K562 (cell line): ENCODE measurements at regions not wholly inside any gene's neighbourhood (a gene's known extent, or its start where the extent isn't known, plus 50 kb on each side); places are given as distances from the start of the nearest gene placed in this dataset.

Experiments
- ATAC-seq: fragments of 200-7000 bp; cut with Tn5 transposase; 3 replicates; pipeline ENCODE4 v1.9.1; 2020; ENCODE audit warnings: moderate library complexity
- BruUV-seq: library from RNA; stranded (reverse); fragments of 400-500 nt; replicated peaks from 2 replicates; lab custom pipeline; 2021; lab: Mats Ljungman, UMichigan
- CTCF ChIA-PET: fragments of 300-600 bp; formaldehyde crosslinking; extraction: SDS; loops from one replicate; lab custom pipeline; 2021; ENCODE audit warnings: low intra/inter-chr PET ratio; lab: Yijun Ruan, JAX
- POLR2A ChIA-PET: fragments of 300-600, 350-650 bp; sonication (Branson Sonifier 250); formaldehyde crosslinking; extraction: SDS; loops from one replicate; lab custom pipeline; 2021; ENCODE audit warnings: antibody characterized with exemption, inconsistent platforms; lab: Yijun Ruan, JAX
- DNase-seq, 4 experiments: peaks; one replicate each; pipeline versions ENCODE4 v3.0.0 to v3.0.0-alpha.2; 2011 to 2018; ENCODE audit warnings: low spot score in 3 of 4, mixed read lengths in 3 of 4; ENCODE audit errors: extremely low read depth in 1 of 4
- FAIRE-seq: peaks from 2 replicates; lab custom pipeline; 2011; peaks lifted over from hg19 to GRCh38; lab: Jason Lieb, UNC
- H2AFZ ChIP-seq: 2 replicates; pipeline ENCODE4 v1.6.0; 2011; ENCODE audit warnings: low read depth, low read length, control low read depth, inconsistent platforms
- H3K27ac ChIP-seq: fragments of 200-600 bp; 3 replicates; pipeline ENCODE4 v1.8.0; 2011; ENCODE audit warnings: low read depth, mild to moderate bottlenecking, control low read depth, inconsistent platforms, low read length, moderate library complexity, mixed read lengths; ENCODE audit errors: extremely low read depth
- H3K27me3 ChIP-seq, 2 experiments: fragments of 300-600 bp in 1 of 2; 2 replicates in 1 of 2; 3 replicates in 1 of 2; pipeline versions ENCODE4 v1.6.0 to v1.8.0; 2011; ENCODE audit warnings: inconsistent platforms in 2 of 2, low read length in 2 of 2, mild to moderate bottlenecking in 1 of 2, mixed read lengths in 1 of 2, moderate library complexity in 1 of 2; ENCODE audit not compliant: control insufficient read depth in 2 of 2, insufficient read depth in 2 of 2
- H3K36me3 ChIP-seq: fragments of 300-600 bp; 3 replicates; pipeline ENCODE4 v1.8.0; 2011; ENCODE audit warnings: mild to moderate bottlenecking, low read length, inconsistent platforms; ENCODE audit not compliant: control insufficient read depth, insufficient read depth
- H3K4me1 ChIP-seq, 2 experiments: fragments of 200-600 bp in 1 of 2; replicated peaks in 1 of 2; 2 replicates in 1 of 2; 3 replicates in 1 of 2; pipeline versions ENCODE4 v1.5.1 to v1.8.0; 2011; ENCODE audit warnings: inconsistent platforms in 2 of 2, low read length in 2 of 2, mild to moderate bottlenecking in 1 of 2, mixed read lengths in 1 of 2, moderate library complexity in 1 of 2; ENCODE audit not compliant: control insufficient read depth in 2 of 2, insufficient read depth in 2 of 2
- H3K4me2 ChIP-seq: 2 replicates; pipeline ENCODE4 v1.6.1; 2011; ENCODE audit warnings: low read length, control low read depth, inconsistent platforms, mixed read lengths; ENCODE audit not compliant: insufficient read depth
- H3K4me3 ChIP-seq: fragments of 200-600 bp; sonication (generic), shearing (Covaris generic); 2 replicates; pipeline ENCODE4 v1.5.1; 2016; ENCODE audit warnings: control low read depth, inconsistent platforms
- H3K79me2 ChIP-seq: fragments of 200-600 bp; 3 replicates; pipeline ENCODE4 v1.8.0; 2011; ENCODE audit warnings: low read length, inconsistent platforms; ENCODE audit not compliant: control insufficient read depth, insufficient read depth
- H3K9ac ChIP-seq, 2 experiments: 2 replicates each; pipeline versions ENCODE4 v1.6.0 to v1.6.1; 2011; ENCODE audit warnings: low read depth in 2 of 2, low read length in 2 of 2, control low read depth in 1 of 2, inconsistent platforms in 1 of 2, mild to moderate bottlenecking in 1 of 2, mixed read lengths in 1 of 2; ENCODE audit not compliant: insufficient read depth in 1 of 2
- H3K9me1 ChIP-seq: one replicate; pipeline ENCODE4 v1.6.0; 2011; ENCODE audit warnings: inconsistent platforms, mild to moderate bottlenecking, low read length, moderate library complexity; ENCODE audit not compliant: control insufficient read depth, insufficient read depth
- H3K9me3 ChIP-seq: replicated peaks from 2 replicates; pipeline ENCODE4 v1.5.1; 2011; ENCODE audit warnings: low read depth, low read length, inconsistent platforms; ENCODE audit not compliant: control insufficient read depth, insufficient read depth
- H4K20me1 ChIP-seq: replicated peaks from 2 replicates; pipeline ENCODE4 v1.6.1; 2011; ENCODE audit warnings: low read length, inconsistent platforms, mixed read lengths; ENCODE audit not compliant: control insufficient read depth, insufficient read depth
- ARHGAP35 ChIP-seq: fragments of 450-650 bp; IDR thresholded peaks from 2 replicates; pipeline ENCODE4 v1.6.1; 2018; ENCODE audit not compliant: partially characterized antibody
- BRD4 ChIP-seq: fragments of 200-600 bp; sonication (generic); IDR thresholded peaks from 2 replicates; pipeline ENCODE4 v1.6.1; 2017; ENCODE audit warnings: inconsistent platforms
- CEBPB ChIP-seq: fragments of 450-650 bp; IDR thresholded peaks from 2 replicates; pipeline ENCODE4 v1.6.1; 2016; ENCODE audit warnings: missing genetic modification characterization, missing compliant biosample characterization
- DPF2 ChIP-seq: fragments of 450-650 bp; IDR thresholded peaks from 2 replicates; pipeline ENCODE4 v1.6.1; 2016
- EP400 ChIP-seq: fragments of 450-650 bp; IDR thresholded peaks from 2 replicates; pipeline ENCODE4 v1.6.1; 2017; ENCODE audit warnings: antibody characterized with exemption, mild to moderate bottlenecking, moderate library complexity
- ETV6 ChIP-seq, 3 experiments: fragments of 150-350 bp in 1 of 3; sonication (generic) in 1 of 3; formaldehyde crosslinking in 1 of 3; IDR thresholded peaks; 2 replicates each; pipeline versions ENCODE4 v1.6.1 to v1.8.0; 2014 to 2022; ENCODE audit warnings: borderline replicate concordance in 2 of 3, low read depth in 2 of 3, antibody characterized with exemption in 1 of 3, low read length in 1 of 3, mild to moderate bottlenecking in 1 of 3, missing genetic modification reagents in 1 of 3
- FOXJ3 ChIP-seq: sonication (generic); formaldehyde crosslinking; IDR thresholded peaks from 2 replicates; pipeline ENCODE4 v1.4.0; 2020; ENCODE audit warnings: mild to moderate bottlenecking, missing genetic modification reagents
- HDAC3 ChIP-seq: fragments of 450-650 bp; IDR thresholded peaks from 2 replicates; pipeline ENCODE4 v1.6.1; 2018; ENCODE audit warnings: borderline replicate concordance, mild to moderate bottlenecking, moderate library complexity; ENCODE audit not compliant: partially characterized antibody
- L3MBTL2 ChIP-seq: fragments of 450-650 bp; IDR thresholded peaks from 2 replicates; pipeline ENCODE4 v1.6.1; 2016; ENCODE audit warnings: mild to moderate bottlenecking, moderate library complexity
- MBD1 ChIP-seq: fragments of 250-450 bp; sonication (Bioruptor Pico); IDR thresholded peaks from 2 replicates; pipeline ENCODE4 v1.8.0; 2022; ENCODE audit warnings: inconsistent platforms
- MECOM ChIP-seq: fragments of 250-450 bp; sonication (Bioruptor Pico); IDR thresholded peaks from 2 replicates; pipeline ENCODE4 v1.8.0; 2022; ENCODE audit warnings: inconsistent platforms
- NR0B1 ChIP-seq: fragments of 450-650 bp; IDR thresholded peaks from one replicate; pipeline ENCODE4 v1.6.1; 2018; ENCODE audit warnings: mild to moderate bottlenecking, moderate library complexity; ENCODE audit not compliant: partially characterized antibody
- RBM39 ChIP-seq: fragments of 200-400 bp; formaldehyde crosslinking; optimal IDR thresholded peaks from 2 replicates; pipeline ENCODE3; 2018; ENCODE audit warnings: low read depth, low read length
- SMAD1 ChIP-seq: fragments of 150-350 bp; IDR thresholded peaks from 2 replicates; pipeline ENCODE4 v1.6.1; 2014; ENCODE audit warnings: low read length, low read depth; ENCODE audit not compliant: partially characterized antibody
- SMARCA5 ChIP-seq: fragments of 450-650 bp; IDR thresholded peaks from 2 replicates; pipeline ENCODE4 v1.6.1; 2016
- TEAD2 ChIP-seq: fragments of 450-650 bp; IDR thresholded peaks from 2 replicates; pipeline ENCODE4 v1.6.1; 2016; ENCODE audit warnings: missing genetic modification characterization, control low read depth, missing compliant biosample characterization
- USF2 ChIP-seq: sonication (generic); formaldehyde crosslinking; IDR thresholded peaks from 2 replicates; pipeline ENCODE4 v1.5.0; 2020; ENCODE audit warnings: missing genetic modification reagents
- ZBTB33 ChIP-seq: sonication (generic); formaldehyde crosslinking; IDR thresholded peaks from 2 replicates; pipeline ENCODE4 v1.8.1; 2023; ENCODE audit warnings: mild to moderate bottlenecking, missing genetic modification reagents
- ZNF133 ChIP-seq: fragments of 250-450 bp; sonication (Bioruptor Pico); IDR thresholded peaks from 2 replicates; pipeline ENCODE4 v1.4.0; 2020; ENCODE audit warnings: mild to moderate bottlenecking
- ZNF561 ChIP-seq: fragments of 450-650 bp; formaldehyde crosslinking; conservative IDR thresholded peaks from 2 replicates; pipeline ENCODE4 v1.4.0; 2020; ENCODE audit warnings: mild to moderate bottlenecking, moderate library complexity
- WGBS: fragments of 100-300 bp; shearing (Covaris generic); methylation state at CpG from one replicate; pipeline ENCODE4 v1.1.6; 2016; ENCODE audit warnings: low coverage, mixed read lengths; ENCODE audit not compliant: insufficient coverage; ENCODE audit errors: missing lambda C conversion rate; 5-methylcytosine and 5-hydroxymethylcytosine counted together
- in situ Hi-C: fragments of 300-500 bp; cut with MboI; formaldehyde crosslinking; loops from 4 replicates; pipeline ENCODE4 v1.15.0; 2018; ENCODE audit warnings: inconsistent platforms, mixed read lengths
- intact Hi-C: fragments of 100-400 bp; cut with micrococcal nuclease; formaldehyde crosslinking; loops from 2 replicates; pipeline ENCODE4 v1.14.2; 2022

- Histone ChIP-seq H3K27ac (no peak overlapping the region), H3K4me2 (no peak overlapping the region), H3K79me2 (no peaks in the 10 kb centered on the region), H3K9me3 (no peaks in the 10 kb centered on the region), H3K36me3 (no peaks in the 10 kb centered on the region)
- TF ChIP-seq USF2 (CRISPR knock-in tag), result no peak
- no peak for TF ChIP-seq L3MBTL2
- no peak for TF ChIP-seq RBM39
- no peak for TF ChIP-seq ZNF561 (CRISPR knock-in tag)
- no peak for TF ChIP-seq SMAD1
- no peak for TF ChIP-seq TEAD2
- no peak for TF ChIP-seq MECOM
- TF ChIP-seq ZBTB33, result no peak
- no peak for TF ChIP-seq BRD4
- TF ChIP-seq SMARCA5, result no peak
- no peak for TF ChIP-seq FOXJ3 (CRISPR knock-in tag)
- TF ChIP-seq ETV6 (IDR thresholded peaks at IDR 0.05; ENCODE audit: borderline replicate concordance in 1 of 2, low read depth in 2 of 2, low read length in 1 of 2), result no peak
- no peak for TF ChIP-seq ETV6 (CRISPR knock-in tag; IDR thresholded peaks at IDR 0.05; ENCODE audit: borderline replicate concordance)
- no peak for TF ChIP-seq CEBPB (tag)
- TF ChIP-seq MBD1 (CRISPR knock-in tag), result no peak
- no peak for TF ChIP-seq ZNF133 (CRISPR knock-in tag)
- TF ChIP-seq EP400, result no peak
- no peak for TF ChIP-seq ARHGAP35
- TF ChIP-seq DPF2, result no peak
- no peak for TF ChIP-seq HDAC3
- TF ChIP-seq NR0B1, result no peak
- TF ChIP-seq, all 486 proteins: peak for 0
- H4K20me1 ChIP-seq, result no peaks in the 10 kb centered on the region
- DNase-seq (no peak), ATAC-seq (no peak), FAIRE-seq (no peak)
- H3K4me3 ChIP-seq, result no peak overlapping the region
- ChIA-PET POLR2A (interaction anchor here (0.8 kb wide), 1 partner anchor 9 kb away, joined by 3 read pairs; no protein-coding TSS in a partner anchor), CTCF (no interaction called here)
- H3K27me3 ChIP-seq, result peaks cover 15 to 50% of the 10 kb centered on the region in 2 experiments; a peak in 4 of 5 replicates
- no peaks in the 10 kb centered on the region for H3K9me1 ChIP-seq
- H3K9ac ChIP-seq, result no peak overlapping the region
- intact Hi-C loops (no loop called here), in situ Hi-C loops (no loop called here)
- no peaks in the 10 kb centered on the region for H3K4me1 ChIP-seq
- H2AFZ ChIP-seq, result no peak overlapping the region
- no TSS peak for BruUV-seq
- 8% methylated on average over 10 of the region's 10 CpGs for WGBS
These were observed 69.3 kb upstream of the RUNX3 start for GRCh38 chr1:24999426-24999825.
